Kidney (tissue), 13 donors: ENCODE measurements at regions not wholly inside any gene's neighbourhood (a gene's known extent, or its start where the extent isn't known, plus 50 kb on each side); places are given as distances from the start of the nearest gene placed in this dataset.

ENCODE experiments used
- DNase-seq, 5 donors: peaks; one replicate each; pipeline ENCODE4 v3.0.0-alpha.2; 2013 to 2020
- FAIRE-seq: peaks from 2 replicates; lab custom pipeline; 2012; peaks lifted over from hg19 to GRCh38; lab: Jason Lieb, UNC
- H3K27ac ChIP-seq, 2 donors: one replicate each; pipeline ENCODE4 v1.7.0; 2013; ENCODE audit warnings: low read depth in 2 of 2, low read length in 2 of 2, inconsistent platforms in 1 of 2
- H3K27me3 ChIP-seq: one replicate; pipeline ENCODE4 v1.7.1; 2013; ENCODE audit warnings: low read length, inconsistent platforms; ENCODE audit not compliant: control insufficient read depth, insufficient read depth
- H3K36me3 ChIP-seq, 3 donors: one replicate each; pipeline versions ENCODE4 v1.7.0 to v1.7.1; 2013; ENCODE audit warnings: low read length in 3 of 3, control low read depth in 1 of 3, inconsistent platforms in 1 of 3; ENCODE audit not compliant: insufficient read depth in 3 of 3, control insufficient read depth in 2 of 3
- H3K4me1 ChIP-seq, 3 donors: one replicate each; pipeline versions ENCODE4 v1.7.0 to v1.7.1; 2013; ENCODE audit warnings: low read length in 3 of 3, inconsistent platforms in 1 of 3, low read depth in 1 of 3; ENCODE audit not compliant: control insufficient read depth in 2 of 3, insufficient read depth in 2 of 3
- H3K4me3 ChIP-seq, 3 donors: one replicate each; pipeline versions ENCODE4 v1.7.0 to v1.8.1; 2013; ENCODE audit warnings: low read length in 3 of 3, control low read depth in 1 of 3, inconsistent platforms in 1 of 3
- H3K9ac ChIP-seq, 3 donors: one replicate each; pipeline versions ENCODE4 v1.7.0 to v1.7.1; 2013; ENCODE audit warnings: low read length in 3 of 3, control low read depth in 1 of 3, inconsistent platforms in 1 of 3
- H3K9me3 ChIP-seq, 3 donors: one replicate each; pipeline versions ENCODE4 v1.7.0 to v1.7.1; 2013; ENCODE audit warnings: low read length in 3 of 3, control low read depth in 1 of 3, inconsistent platforms in 1 of 3; ENCODE audit not compliant: control insufficient read depth in 2 of 3, insufficient read depth in 1 of 3
- intact Hi-C: fragments of 100-400 bp; cut with DNase I; formaldehyde crosslinking; loops from one replicate; pipeline ENCODE4 v1.11.1; 2022
- TF ChIP-seq, protein P1 (sequence below): IDR thresholded peaks from 3 replicates; pipeline ENCODE4 v1.5.1; 2012; ENCODE audit warnings: mild to moderate bottlenecking, moderate library complexity, borderline replicate concordance; ENCODE audit not compliant: insufficient read depth; ENCODE audit errors: extremely low read depth
- donor health status: control.
- donor health status: control.
- donor health status: control.
- donor health status: control.
- donor health status: control.
- donor health status: DM: yes; HTN: yes; CAD: no.
- donor health status: Normal renal cell carcinoma (clear cell type).

DNA sequence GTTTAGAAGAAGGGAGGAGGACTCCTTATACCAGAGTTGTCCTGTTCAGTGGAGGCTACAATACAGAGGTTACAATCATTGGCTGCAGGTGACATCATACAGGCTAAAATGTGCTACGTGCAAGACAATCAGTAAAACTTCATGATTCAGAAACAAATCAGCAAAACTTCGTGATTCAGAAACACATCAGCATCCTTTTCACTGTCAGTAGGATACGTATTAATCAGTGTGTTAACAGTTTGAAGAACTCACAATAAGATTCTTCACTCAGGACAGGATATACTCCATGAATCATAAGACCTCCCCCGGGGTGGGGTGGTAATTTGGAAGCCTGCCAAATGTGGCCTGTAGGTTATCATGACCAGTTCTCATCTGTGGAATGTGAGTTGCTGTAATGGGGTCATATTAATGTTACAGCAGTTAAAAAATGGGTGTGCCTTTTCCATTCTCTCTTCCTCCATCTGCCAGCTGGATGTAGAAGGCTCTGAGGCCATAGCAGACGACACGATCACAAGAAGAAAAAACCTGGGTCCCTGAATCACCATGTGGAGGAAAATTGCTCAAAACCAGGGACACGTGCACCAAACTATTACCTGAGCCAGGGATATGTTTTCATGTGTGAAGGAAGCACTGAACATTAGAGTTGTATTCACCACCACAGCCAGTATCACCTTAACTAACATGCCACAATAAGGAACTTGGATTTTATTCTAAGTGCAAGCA, 134.8 kb upstream of the CREB1 start:
- Histone ChIP-seq H3K4me3 (no peak overlapping the region), H3K9ac (no peak overlapping the region), H3K4me1 (no peaks in the 10 kb centered on the region), H3K36me3 (no peaks in the 10 kb centered on the region), H3K27ac (no peak overlapping the region), H3K9me3 (no peaks in the 10 kb centered on the region), H3K27me3 (no peaks in the 10 kb centered on the region)
- FAIRE-seq (no peak), DNase-seq (peak in 1 of 5 donors; percentile 27)
- TF ChIP-seq, protein P1, sequence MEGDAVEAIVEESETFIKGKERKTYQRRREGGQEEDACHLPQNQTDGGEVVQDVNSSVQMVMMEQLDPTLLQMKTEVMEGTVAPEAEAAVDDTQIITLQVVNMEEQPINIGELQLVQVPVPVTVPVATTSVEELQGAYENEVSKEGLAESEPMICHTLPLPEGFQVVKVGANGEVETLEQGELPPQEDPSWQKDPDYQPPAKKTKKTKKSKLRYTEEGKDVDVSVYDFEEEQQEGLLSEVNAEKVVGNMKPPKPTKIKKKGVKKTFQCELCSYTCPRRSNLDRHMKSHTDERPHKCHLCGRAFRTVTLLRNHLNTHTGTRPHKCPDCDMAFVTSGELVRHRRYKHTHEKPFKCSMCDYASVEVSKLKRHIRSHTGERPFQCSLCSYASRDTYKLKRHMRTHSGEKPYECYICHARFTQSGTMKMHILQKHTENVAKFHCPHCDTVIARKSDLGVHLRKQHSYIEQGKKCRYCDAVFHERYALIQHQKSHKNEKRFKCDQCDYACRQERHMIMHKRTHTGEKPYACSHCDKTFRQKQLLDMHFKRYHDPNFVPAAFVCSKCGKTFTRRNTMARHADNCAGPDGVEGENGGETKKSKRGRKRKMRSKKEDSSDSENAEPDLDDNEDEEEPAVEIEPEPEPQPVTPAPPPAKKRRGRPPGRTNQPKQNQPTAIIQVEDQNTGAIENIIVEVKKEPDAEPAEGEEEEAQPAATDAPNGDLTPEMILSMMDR = no peak
- intact Hi-C loops = no loop called here

DNA sequence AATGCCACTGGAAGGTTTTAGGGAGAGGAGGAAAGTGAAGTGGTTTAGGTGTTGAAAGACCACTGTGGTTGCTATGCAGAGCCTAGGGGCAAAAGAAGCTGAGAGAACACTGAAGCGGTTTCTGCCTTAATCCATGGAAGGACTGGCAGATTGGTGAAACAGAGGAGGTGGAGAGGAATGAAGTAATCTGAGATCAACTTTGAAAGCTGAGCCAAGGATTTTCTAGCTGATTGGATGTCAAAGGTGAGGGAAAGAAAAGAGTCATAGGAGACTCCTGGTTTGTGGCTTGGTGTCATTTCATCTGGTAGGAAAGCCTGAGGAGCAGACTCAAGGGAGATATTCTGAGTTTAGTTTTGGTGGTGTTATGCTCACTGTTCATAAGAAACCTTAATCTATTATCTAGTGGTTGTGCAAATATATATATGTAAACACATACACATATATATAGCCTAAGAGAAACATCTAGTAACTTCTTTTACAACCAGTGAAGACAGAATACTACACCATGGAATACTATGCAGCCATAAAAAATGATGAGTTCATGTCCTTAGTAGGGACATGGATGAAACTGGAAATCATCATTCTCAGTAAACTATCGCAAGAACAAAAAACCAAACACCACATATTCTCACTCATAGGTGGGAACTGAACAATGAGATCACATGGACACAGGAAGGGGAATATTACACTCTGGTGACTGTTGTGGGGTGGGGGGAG, 134.1 kb upstream of the CREB1 start:
- no peak for FAIRE-seq
- no peak overlapping the region for H3K9ac ChIP-seq
- no peak overlapping the region for H3K27ac ChIP-seq

DNA sequence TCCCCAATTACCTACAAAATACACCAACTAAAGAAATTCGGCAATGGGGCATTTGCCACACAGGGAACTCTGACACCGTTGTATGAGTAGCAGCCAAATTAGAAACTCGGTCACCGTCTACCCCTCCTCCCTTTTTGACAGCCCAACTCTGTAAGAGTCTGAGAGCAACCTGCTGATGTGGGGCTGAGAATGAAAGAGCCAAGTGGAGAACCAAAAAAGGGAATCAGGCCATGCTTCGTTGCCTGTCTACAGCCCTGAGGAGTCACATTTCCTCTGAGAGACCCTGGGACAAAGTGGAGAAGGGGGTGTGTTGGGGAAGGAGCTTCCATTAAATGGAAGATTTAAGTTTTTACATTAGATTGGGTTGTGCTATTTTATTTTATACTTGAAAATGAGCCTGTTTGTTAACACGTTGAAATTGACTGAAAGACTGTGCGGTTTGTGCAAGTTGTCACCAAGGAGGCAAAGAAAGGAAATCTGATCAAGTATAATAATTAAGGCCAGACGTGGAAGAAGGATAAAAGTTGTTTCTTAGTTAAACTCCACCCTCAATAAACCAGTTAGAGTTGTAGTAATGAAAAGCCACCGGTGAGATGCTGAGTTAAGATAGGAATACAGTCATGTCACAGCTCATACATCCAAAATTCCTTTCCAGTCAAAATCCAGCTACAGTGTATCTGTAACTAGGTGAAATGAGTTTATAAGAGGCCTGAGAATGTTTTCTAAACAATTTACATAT, 131.7 kb upstream of the CREB1 start:
- intact Hi-C loops = no loop called here

More for the DNA sequence above, 134.1 kb upstream of the CREB1 start:
- Histone ChIP-seq H3K36me3 (no peaks in the 10 kb centered on the region), H3K9me3 (no peaks in the 10 kb centered on the region), H3K4me3 (no peak overlapping the region), H3K27me3 (no peaks in the 10 kb centered on the region), H3K4me1 (no peaks in the 10 kb centered on the region)
- intact Hi-C loops = no loop called here
- TF ChIP-seq, protein P1 = no peak
- no peak for DNase-seq

More for the DNA sequence above, 131.7 kb upstream of the CREB1 start:
- no peak overlapping the region for H3K9ac ChIP-seq
- H3K4me1 ChIP-seq = no peaks in the 10 kb centered on the region
- no peaks in the 10 kb centered on the region for H3K27me3 ChIP-seq
- H3K9me3 ChIP-seq = no peaks in the 10 kb centered on the region
- TF ChIP-seq, protein P1 = no peak
- FAIRE-seq (no peak), DNase-seq (peak in 3 of 5 donors; percentile 36 to 60 (median 57))
- no peak overlapping the region for H3K4me3 ChIP-seq
- no peak overlapping the region for H3K27ac ChIP-seq
- no peaks in the 10 kb centered on the region for H3K36me3 ChIP-seq
